ENCODE measurements at regions not wholly inside any gene's neighbourhood (a gene's known extent, or its start where the extent isn't known, plus 50 kb on each side); places are given as distances from the start of the nearest gene placed in this dataset.
"Not testable (repeated sequence)": the region's sequence is repeated elsewhere in the genome, so short reads cannot be mapped to it uniquely, and the experiment has no call there.

- H3K36me3 Mint-ChIP-seq; H3K9me3 Mint-ChIP-seq; CTCF ChIA-PET; POLR2A ChIA-PET; H3K27ac Mint-ChIP-seq; H3K9me3 ChIP-seq; DNase-seq; H3K27ac ChIP-seq (ENCODE audit: low read length); H3K27me3 ChIP-seq (replicated peaks in 1 of 2; ENCODE audit: control insufficient read depth in 2 of 2, extremely low read depth in 1 of 2, insufficient read depth in 2 of 2, low read length in 1 of 2); H3K4me3 Mint-ChIP-seq; H3K36me3 ChIP-seq (ENCODE audit: control insufficient read depth in 2 of 2, extremely low read depth in 1 of 2, insufficient read depth in 1 of 2, low read length in 1 of 2); ATAC-seq (replicated peaks in 1 of 4); H3K4me3 ChIP-seq (ENCODE audit: control insufficient read depth in 1 of 2, extremely low read depth in 1 of 2, low read length in 1 of 2); H3K27me3 Mint-ChIP-seq; H3K4me1 ChIP-seq (ENCODE audit: control insufficient read depth in 1 of 2, extremely low read depth in 1 of 2, insufficient read depth in 2 of 2, low read length in 2 of 2); H3K4me1 Mint-ChIP-seq: not testable (repeated sequence)
- 92% methylated on average over 6 of the region's 16 CpGs for WGBS (ENCODE audit: insufficient coverage)
These were observed 250.7 kb downstream of the TP53TG3F start for GRCh38 chr16:33709856-33710695.

GRCh38 chr16:33710696-33711087 is 251.3 kb downstream of the TP53TG3F start:
- DNase-seq; CTCF ChIA-PET; H3K4me1 Mint-ChIP-seq; H3K9me3 ChIP-seq; H3K4me1 ChIP-seq (ENCODE audit: control insufficient read depth in 1 of 2, extremely low read depth in 1 of 2, insufficient read depth in 2 of 2, low read length in 2 of 2); ATAC-seq (replicated peaks in 1 of 4); H3K9me3 Mint-ChIP-seq; H3K36me3 Mint-ChIP-seq; POLR2A ChIA-PET; H3K36me3 ChIP-seq (ENCODE audit: control insufficient read depth in 2 of 2, extremely low read depth in 1 of 2, insufficient read depth in 1 of 2, low read length in 1 of 2); H3K4me3 ChIP-seq (ENCODE audit: control insufficient read depth in 1 of 2, extremely low read depth in 1 of 2, low read length in 1 of 2); H3K27ac ChIP-seq (ENCODE audit: low read length); H3K27me3 Mint-ChIP-seq; H3K4me3 Mint-ChIP-seq; H3K27me3 ChIP-seq (replicated peaks in 1 of 2; ENCODE audit: control insufficient read depth in 2 of 2, extremely low read depth in 1 of 2, insufficient read depth in 2 of 2, low read length in 1 of 2); H3K27ac Mint-ChIP-seq: not testable (repeated sequence)
- WGBS (ENCODE audit: insufficient coverage), result 86% methylated on average over 3 of the region's 3 CpGs

GRCh38 chr16:33711616-33712015 is 252.2 kb downstream of the TP53TG3F start:
- H3K27ac ChIP-seq (ENCODE audit: low read length); H3K36me3 Mint-ChIP-seq; CTCF ChIA-PET; H3K9me3 ChIP-seq; POLR2A ChIA-PET; DNase-seq; ATAC-seq (replicated peaks in 1 of 4); H3K27ac Mint-ChIP-seq; H3K4me3 Mint-ChIP-seq; H3K36me3 ChIP-seq (ENCODE audit: control insufficient read depth in 2 of 2, extremely low read depth in 1 of 2, insufficient read depth in 1 of 2, low read length in 1 of 2); H3K4me1 ChIP-seq (ENCODE audit: control insufficient read depth in 1 of 2, extremely low read depth in 1 of 2, insufficient read depth in 2 of 2, low read length in 2 of 2); H3K27me3 ChIP-seq (replicated peaks in 1 of 2; ENCODE audit: control insufficient read depth in 2 of 2, extremely low read depth in 1 of 2, insufficient read depth in 2 of 2, low read length in 1 of 2); H3K4me3 ChIP-seq (ENCODE audit: control insufficient read depth in 1 of 2, extremely low read depth in 1 of 2, low read length in 1 of 2); H3K9me3 Mint-ChIP-seq; H3K27me3 Mint-ChIP-seq; H3K4me1 Mint-ChIP-seq: not testable (repeated sequence)
- 67% methylated on average over 2 of the region's 5 CpGs for WGBS (ENCODE audit: insufficient coverage)

DNA sequence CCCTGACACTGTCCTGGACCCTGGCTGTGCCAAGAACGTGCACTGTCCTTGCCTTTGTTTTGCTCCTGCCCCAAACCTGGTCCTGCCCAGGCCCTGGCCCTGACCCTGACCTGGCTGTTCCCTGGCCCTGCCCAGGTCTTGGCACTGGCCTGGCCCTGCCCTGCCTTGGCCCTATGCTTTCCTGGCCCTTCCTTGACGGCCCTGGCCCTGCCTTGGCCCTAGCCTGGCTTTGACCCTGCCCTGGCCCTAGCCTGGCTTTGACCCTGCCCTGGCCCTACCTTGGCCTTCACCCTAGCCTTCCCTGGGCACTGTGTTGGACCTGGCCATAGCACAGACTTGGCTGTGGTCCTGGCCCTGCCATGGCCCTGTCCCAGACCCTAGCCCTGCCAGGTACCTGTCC is 252.9 kb downstream of the TP53TG3F start:
- DNase-seq; H3K9me3 Mint-ChIP-seq; CTCF ChIA-PET; ATAC-seq (replicated peaks in 1 of 4); H3K4me1 ChIP-seq (ENCODE audit: control insufficient read depth in 1 of 2, extremely low read depth in 1 of 2, insufficient read depth in 2 of 2, low read length in 2 of 2); H3K4me1 Mint-ChIP-seq; H3K36me3 Mint-ChIP-seq; H3K27me3 ChIP-seq (replicated peaks in 1 of 2; ENCODE audit: control insufficient read depth in 2 of 2, extremely low read depth in 1 of 2, insufficient read depth in 2 of 2, low read length in 1 of 2); POLR2A ChIA-PET; H3K27ac ChIP-seq (ENCODE audit: low read length); H3K4me3 ChIP-seq (ENCODE audit: control insufficient read depth in 1 of 2, extremely low read depth in 1 of 2, low read length in 1 of 2); H3K27me3 Mint-ChIP-seq; H3K27ac Mint-ChIP-seq; H3K36me3 ChIP-seq (ENCODE audit: control insufficient read depth in 2 of 2, extremely low read depth in 1 of 2, insufficient read depth in 1 of 2, low read length in 1 of 2); H3K9me3 ChIP-seq; H3K4me3 Mint-ChIP-seq: not testable (repeated sequence)
- 47% methylated on average over 2 of the region's 2 CpGs for WGBS (ENCODE audit: insufficient coverage)

- H3K27me3 Mint-ChIP-seq; H3K36me3 Mint-ChIP-seq; H3K9me3 ChIP-seq; H3K27me3 ChIP-seq (replicated peaks in 1 of 2; ENCODE audit: control insufficient read depth in 2 of 2, extremely low read depth in 1 of 2, insufficient read depth in 2 of 2, low read length in 1 of 2); H3K4me3 ChIP-seq (ENCODE audit: control insufficient read depth in 1 of 2, extremely low read depth in 1 of 2, low read length in 1 of 2); H3K27ac Mint-ChIP-seq; H3K4me1 ChIP-seq (ENCODE audit: control insufficient read depth in 1 of 2, extremely low read depth in 1 of 2, insufficient read depth in 2 of 2, low read length in 2 of 2); H3K27ac ChIP-seq (ENCODE audit: low read length); H3K4me1 Mint-ChIP-seq; H3K36me3 ChIP-seq (ENCODE audit: control insufficient read depth in 2 of 2, extremely low read depth in 1 of 2, insufficient read depth in 1 of 2, low read length in 1 of 2); CTCF ChIA-PET; H3K9me3 Mint-ChIP-seq; H3K4me3 Mint-ChIP-seq; ATAC-seq (replicated peaks in 1 of 4); DNase-seq; POLR2A ChIA-PET: not testable (repeated sequence)
- 81% methylated on average over 3 of the region's 5 CpGs for WGBS (ENCODE audit: insufficient coverage)
These were observed 253.7 kb downstream of the TP53TG3F start for GRCh38 chr16:33712851-33713709.

GRCh38 chr16:33713710-33714538 is 254.5 kb downstream of the TP53TG3F start:
- not testable (repeated sequence) for H3K27ac Mint-ChIP-seq; H3K27me3 ChIP-seq (replicated peaks in 1 of 2; ENCODE audit: control insufficient read depth in 2 of 2, extremely low read depth in 1 of 2, insufficient read depth in 2 of 2, low read length in 1 of 2)

More at GRCh38 chr16:33713710-33714538, 254.5 kb downstream of the TP53TG3F start:
- H3K36me3 ChIP-seq (ENCODE audit: control insufficient read depth in 2 of 2, extremely low read depth in 1 of 2, insufficient read depth in 1 of 2, low read length in 1 of 2); H3K4me1 ChIP-seq (ENCODE audit: control insufficient read depth in 1 of 2, extremely low read depth in 1 of 2, insufficient read depth in 2 of 2, low read length in 2 of 2); CTCF ChIA-PET; H3K27ac ChIP-seq (ENCODE audit: low read length); H3K9me3 Mint-ChIP-seq; POLR2A ChIA-PET; H3K36me3 Mint-ChIP-seq; H3K9me3 ChIP-seq; ATAC-seq (replicated peaks in 1 of 4); H3K4me3 ChIP-seq (ENCODE audit: control insufficient read depth in 1 of 2, extremely low read depth in 1 of 2, low read length in 1 of 2); H3K27me3 Mint-ChIP-seq; H3K4me1 Mint-ChIP-seq; DNase-seq; H3K4me3 Mint-ChIP-seq: not testable (repeated sequence)
- WGBS (ENCODE audit: insufficient coverage), result 90% methylated on average over 4 of the region's 6 CpGs
